CD14-positive monocyte (primary cell): ENCODE measurements at regions not wholly inside any gene's neighbourhood (a gene's known extent, or its start where the extent isn't known, plus 50 kb on each side); places are given as distances from the start of the nearest gene placed in this dataset.

Source experiments
- DNase-seq, 3 donors: peaks; one replicate each; pipeline ENCODE4 v3.0.0-alpha.2; 2011 to 2022
- H2AFZ ChIP-seq: 2 replicates; pipeline ENCODE4 v1.6.0; 2012; ENCODE audit warnings: mild to moderate bottlenecking, low read depth, low read length, inconsistent platforms; ENCODE audit not compliant: insufficient read depth, poor library complexity, severe bottlenecking
- H3K27ac ChIP-seq, 2 donors: 1 replicate in 1 of 2; 2 replicates in 1 of 2; pipeline ENCODE4 v1.5.1; 2012 to 2013; ENCODE audit warnings: low read length in 2 of 2, control low read depth in 1 of 2, inconsistent platforms in 1 of 2, low read depth in 1 of 2, mild to moderate bottlenecking in 1 of 2
- H3K27me3 ChIP-seq, 2 donors: one replicate each; pipeline versions ENCODE4 v1.6.0 to v1.6.1; 2011 to 2013; ENCODE audit warnings: low read length in 2 of 2; ENCODE audit not compliant: control insufficient read depth in 2 of 2, insufficient read depth in 2 of 2
- H3K36me3 ChIP-seq, 2 donors: replicated peaks in 1 of 2; 1 replicate in 1 of 2; 2 replicates in 1 of 2; pipeline versions ENCODE4 v1.5.1 to v1.6.1; 2012 to 2013; ENCODE audit warnings: low read length in 2 of 2, control low read depth in 1 of 2, inconsistent platforms in 1 of 2, mild to moderate bottlenecking in 1 of 2; ENCODE audit not compliant: insufficient read depth in 2 of 2, control insufficient read depth in 1 of 2
- H3K4me1 ChIP-seq, 2 donors: 1 replicate in 1 of 2; 2 replicates in 1 of 2; pipeline versions ENCODE4 v1.5.1 to v1.6.1; 2012 to 2013; ENCODE audit warnings: low read length in 2 of 2, control low read depth in 1 of 2, inconsistent platforms in 1 of 2, mild to moderate bottlenecking in 1 of 2, moderate library complexity in 1 of 2; ENCODE audit not compliant: insufficient read depth in 2 of 2, control insufficient read depth in 1 of 2
- H3K4me2 ChIP-seq: replicated peaks from 2 replicates; pipeline ENCODE3; 2012; ENCODE audit warnings: low read length, moderate library complexity, mild to moderate bottlenecking; ENCODE audit not compliant: poor library complexity, severe bottlenecking; ENCODE audit errors: extremely low read depth
- H3K4me3 ChIP-seq, 3 experiments: fragments of 200-600 bp in 1 of 3; sonication (generic) in 1 of 3; replicated peaks in 1 of 3; 1 replicate in 2 of 3; 2 replicates in 1 of 3; pipeline ENCODE4 v1.5.1; 2011 to 2013; ENCODE audit warnings: low read length in 3 of 3, mild to moderate bottlenecking in 3 of 3, control low read depth in 2 of 3, low read depth in 2 of 3, inconsistent platforms in 1 of 3, moderate library complexity in 1 of 3
- H3K79me2 ChIP-seq: 2 replicates; pipeline ENCODE4 v1.6.0; 2012; ENCODE audit warnings: mild to moderate bottlenecking, control low read depth, inconsistent platforms, low read length, moderate library complexity; ENCODE audit not compliant: insufficient read depth
- H3K9ac ChIP-seq: 2 replicates; pipeline ENCODE4 v1.6.0; 2017; ENCODE audit warnings: low read length, mild to moderate bottlenecking; ENCODE audit not compliant: insufficient read depth, poor library complexity, severe bottlenecking
- H3K9me3 ChIP-seq, 2 donors: replicated peaks in 1 of 2; 1 replicate in 1 of 2; 2 replicates in 1 of 2; pipeline versions ENCODE4 v1.5.1 to v1.6.1; 2012 to 2013; ENCODE audit warnings: low read length in 2 of 2, control low read depth in 1 of 2; ENCODE audit not compliant: control insufficient read depth in 1 of 2, insufficient read depth in 1 of 2
- H4K20me1 ChIP-seq: 2 replicates; pipeline ENCODE4 v1.6.0; 2012; ENCODE audit warnings: mild to moderate bottlenecking, low read length, control low read depth, moderate library complexity; ENCODE audit not compliant: insufficient read depth
- H3K27ac Mint-ChIP-seq, 7 donors: one replicate each; pipeline ENCODE4 v1.8.0; 2020; ENCODE audit warnings: mild to moderate bottlenecking in 7 of 7, mixed read lengths in 7 of 7, moderate library complexity in 6 of 7, inconsistent platforms in 2 of 7
- H3K27me3 Mint-ChIP-seq, 3 donors: one replicate each; pipeline ENCODE4 v1.8.0; 2021 to 2022; ENCODE audit warnings: low read depth in 3 of 3, mild to moderate bottlenecking in 3 of 3, mixed read lengths in 3 of 3, moderate library complexity in 3 of 3, inconsistent platforms in 1 of 3
- H3K36me3 Mint-ChIP-seq, 2 donors: one replicate each; pipeline ENCODE4 v1.8.0; 2020; ENCODE audit warnings: mixed read lengths in 2 of 2, inconsistent platforms in 1 of 2, mild to moderate bottlenecking in 1 of 2
- H3K4me1 Mint-ChIP-seq: one replicate; pipeline ENCODE4 v1.8.0; 2020; ENCODE audit warnings: mild to moderate bottlenecking, mixed read lengths
- H3K4me3 Mint-ChIP-seq, 2 donors: one replicate each; pipeline ENCODE4 v1.8.0; 2020; ENCODE audit warnings: mild to moderate bottlenecking in 2 of 2, mixed read lengths in 2 of 2, moderate library complexity in 1 of 2
- H3K9me3 Mint-ChIP-seq, 7 donors: one replicate each; pipeline ENCODE4 v1.8.0; 2020 to 2022; ENCODE audit warnings: mixed read lengths in 7 of 7, mild to moderate bottlenecking in 6 of 7, moderate library complexity in 6 of 7, inconsistent platforms in 2 of 7
- WGBS: methylation state at CpG from one replicate; pipeline ENCODE4 v1.1.5; 2013; ENCODE audit warnings: missing lambda C conversion rate; ENCODE audit not compliant: insufficient coverage; 5-methylcytosine and 5-hydroxymethylcytosine counted together
- intact Hi-C, 2 donors: fragments of 100-400 bp; cut with micrococcal nuclease; formaldehyde crosslinking; loops; one replicate each; pipeline versions ENCODE4 v1.15.0 to v1.15.1; 2023
- TF ChIP-seq, protein P1 (sequence below): fragments of 200-600 bp; IDR thresholded peaks from one replicate; pipeline ENCODE4 v1.8.0; 2022; ENCODE audit warnings: antibody characterized with exemption, mild to moderate bottlenecking

GRCh38 chr21:16794950-16795349 is 717.9 kb upstream of the CXADR start:
- H3K9me3 ChIP-seq = peaks cover 0 to 5% of the 10 kb centered on the region in 2 donors
- no peaks in the 10 kb centered on the region for H3K36me3 Mint-ChIP-seq
- 95% methylated on average over 2 of the region's 3 CpGs for WGBS
- H3K27ac Mint-ChIP-seq = no peak overlapping the region
- H3K4me3 Mint-ChIP-seq = no peak overlapping the region
- no peaks in the 10 kb centered on the region for H4K20me1 ChIP-seq
- DNase-seq = no peak
- no peaks in the 10 kb centered on the region for H3K4me1 Mint-ChIP-seq
- TF ChIP-seq, protein P1, sequence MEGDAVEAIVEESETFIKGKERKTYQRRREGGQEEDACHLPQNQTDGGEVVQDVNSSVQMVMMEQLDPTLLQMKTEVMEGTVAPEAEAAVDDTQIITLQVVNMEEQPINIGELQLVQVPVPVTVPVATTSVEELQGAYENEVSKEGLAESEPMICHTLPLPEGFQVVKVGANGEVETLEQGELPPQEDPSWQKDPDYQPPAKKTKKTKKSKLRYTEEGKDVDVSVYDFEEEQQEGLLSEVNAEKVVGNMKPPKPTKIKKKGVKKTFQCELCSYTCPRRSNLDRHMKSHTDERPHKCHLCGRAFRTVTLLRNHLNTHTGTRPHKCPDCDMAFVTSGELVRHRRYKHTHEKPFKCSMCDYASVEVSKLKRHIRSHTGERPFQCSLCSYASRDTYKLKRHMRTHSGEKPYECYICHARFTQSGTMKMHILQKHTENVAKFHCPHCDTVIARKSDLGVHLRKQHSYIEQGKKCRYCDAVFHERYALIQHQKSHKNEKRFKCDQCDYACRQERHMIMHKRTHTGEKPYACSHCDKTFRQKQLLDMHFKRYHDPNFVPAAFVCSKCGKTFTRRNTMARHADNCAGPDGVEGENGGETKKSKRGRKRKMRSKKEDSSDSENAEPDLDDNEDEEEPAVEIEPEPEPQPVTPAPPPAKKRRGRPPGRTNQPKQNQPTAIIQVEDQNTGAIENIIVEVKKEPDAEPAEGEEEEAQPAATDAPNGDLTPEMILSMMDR = no peak
- H3K4me2 ChIP-seq = no peak overlapping the region
- intact Hi-C loops = no loop called here
- no peak overlapping the region for H3K27ac ChIP-seq
- no peaks in the 10 kb centered on the region for H3K79me2 ChIP-seq
- no peaks in the 10 kb centered on the region for H3K36me3 ChIP-seq
- peaks cover 0 to 5% (median 0%) of the 10 kb centered on the region in 7 donors for H3K9me3 Mint-ChIP-seq
- no peaks in the 10 kb centered on the region for H3K27me3 ChIP-seq
- no peak overlapping the region for H2AFZ ChIP-seq
- H3K9ac ChIP-seq = no peak overlapping the region
- no peaks in the 10 kb centered on the region for H3K4me1 ChIP-seq
- no peak overlapping the region for H3K4me3 ChIP-seq
- no peaks in the 10 kb centered on the region for H3K27me3 Mint-ChIP-seq

DNA sequence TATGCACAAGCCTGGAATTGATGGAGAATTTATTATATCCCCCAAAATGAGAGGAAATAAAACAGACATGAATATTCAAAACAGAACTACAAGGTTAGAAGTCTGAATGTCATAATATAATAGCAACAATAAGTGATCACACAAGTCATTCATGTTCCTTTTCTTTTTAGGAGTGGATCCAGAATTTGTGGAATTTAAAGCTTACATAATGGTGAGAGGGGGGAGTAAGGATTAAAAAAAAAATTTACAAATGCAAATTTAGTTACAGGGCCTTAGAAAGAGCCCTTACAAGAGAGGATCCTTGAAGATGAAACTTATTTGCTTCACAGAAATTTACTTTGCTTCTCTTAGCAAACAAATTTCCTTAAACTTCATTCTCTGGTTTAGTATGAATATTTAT is 716.1 kb upstream of the CXADR start:
- Histone ChIP-seq H3K9me3 (peaks cover 0 to 2% of the 10 kb centered on the region in 2 donors), H3K4me3 (no peak overlapping the region), H4K20me1 (no peaks in the 10 kb centered on the region), H3K4me2 (no peak overlapping the region), H3K9ac (no peak overlapping the region), H3K36me3 (no peaks in the 10 kb centered on the region), H3K27ac (no peak overlapping the region), H3K79me2 (no peaks in the 10 kb centered on the region), H3K27me3 (no peaks in the 10 kb centered on the region), H3K4me1 (no peaks in the 10 kb centered on the region), H2AFZ (no peak overlapping the region)
- H3K4me1 Mint-ChIP-seq = no peaks in the 10 kb centered on the region
- no peak overlapping the region for H3K27ac Mint-ChIP-seq
- intact Hi-C loops = no loop called here
- no peak for DNase-seq
- peaks cover 0 to 5% (median 0%) of the 10 kb centered on the region in 7 donors for H3K9me3 Mint-ChIP-seq
- H3K36me3 Mint-ChIP-seq = no peaks in the 10 kb centered on the region
- H3K27me3 Mint-ChIP-seq = peaks cover 0 to 1% (median 0%) of the 10 kb centered on the region in 3 donors
- H3K4me3 Mint-ChIP-seq = no peak overlapping the region
- TF ChIP-seq, protein P1 = no peak
